Loucy (cell line): ENCODE measurements at regions not wholly inside any gene's neighbourhood (a gene's known extent, or its start where the extent isn't known, plus 50 kb on each side); places are given as distances from the start of the nearest gene placed in this dataset.

Experiments
- H2AFZ ChIP-seq: fragments of 200-600 bp; sonication (generic); 2 replicates; pipeline ENCODE4 v1.6.0; 2016; ENCODE audit warnings: antibody characterized with exemption, mild to moderate bottlenecking, low read length, moderate library complexity
- H3F3A ChIP-seq: fragments of 200-600 bp; 2 replicates; pipeline ENCODE4 v1.6.0; 2016; ENCODE audit warnings: antibody characterized with exemption, low read depth, mild to moderate bottlenecking
- H3K27me3 ChIP-seq: fragments of 200-600 bp; sonication (generic); 2 replicates; pipeline ENCODE4 v1.6.1; 2014; ENCODE audit warnings: low read length, mild to moderate bottlenecking; ENCODE audit not compliant: insufficient read depth, poor library complexity, severe bottlenecking
- H3K36me3 ChIP-seq: fragments of 200-600 bp; sonication (generic); 2 replicates; pipeline ENCODE4 v1.6.1; 2016; ENCODE audit warnings: low read length; ENCODE audit not compliant: insufficient read depth
- H3K4me1 ChIP-seq: fragments of 200-600 bp; sonication (generic); 2 replicates; pipeline ENCODE4 v1.5.1; 2014; ENCODE audit warnings: low read length, mild to moderate bottlenecking; ENCODE audit not compliant: insufficient read depth, poor library complexity, severe bottlenecking
- H3K4me2 ChIP-seq: fragments of 200-600 bp; sonication (generic); 2 replicates; pipeline ENCODE4 v1.6.0; 2014; ENCODE audit warnings: antibody characterized with exemption, low read length, low read depth, mild to moderate bottlenecking; ENCODE audit not compliant: poor library complexity, severe bottlenecking
- H3K4me3 ChIP-seq: fragments of 200-600 bp; sonication (generic); 2 replicates; pipeline ENCODE4 v1.5.1; 2014; ENCODE audit warnings: low read length, mild to moderate bottlenecking, mixed read lengths; ENCODE audit not compliant: poor library complexity, severe bottlenecking
- H3K79me2 ChIP-seq: fragments of 200-600 bp; sonication (generic); 2 replicates; pipeline ENCODE4 v1.6.1; 2014; ENCODE audit warnings: low read length; ENCODE audit not compliant: insufficient read depth
- H3K9ac ChIP-seq: fragments of 200-600 bp; sonication (generic); 2 replicates; pipeline ENCODE4 v1.6.0; 2014; ENCODE audit warnings: mild to moderate bottlenecking, low read depth, low read length, moderate library complexity; ENCODE audit not compliant: poor library complexity, severe bottlenecking
- H3K9me2 ChIP-seq: fragments of 200-600 bp; sonication (generic); replicated peaks from 2 replicates; pipeline ENCODE4 v1.6.1; 2016; ENCODE audit warnings: low read depth, low read length, mixed read lengths
- H3K9me3 ChIP-seq: fragments of 200-600 bp; sonication (generic); 2 replicates; pipeline ENCODE4 v1.6.1; 2014; ENCODE audit warnings: mild to moderate bottlenecking, antibody characterized with exemption, low read length, low read depth; ENCODE audit not compliant: insufficient read depth
- H4K20me1 ChIP-seq: fragments of 200-600 bp; sonication (generic); 2 replicates; pipeline ENCODE4 v1.6.0; 2014; ENCODE audit warnings: antibody characterized with exemption, low read length, mild to moderate bottlenecking; ENCODE audit not compliant: insufficient read depth, poor library complexity, severe bottlenecking
- EZH2phosphoT487 ChIP-seq: fragments of 200-600 bp; IDR thresholded peaks from 2 replicates; pipeline ENCODE4 v1.6.1; 2018; ENCODE audit warnings: antibody characterized with exemption, mild to moderate bottlenecking, moderate library complexity, borderline replicate concordance
- TF ChIP-seq, protein P1 (sequence below): fragments of 200-600 bp; sonication (generic); conservative IDR thresholded peaks from 2 replicates; pipeline ENCODE4 v1.5.1; 2014; ENCODE audit warnings: mild to moderate bottlenecking, antibody characterized with exemption, low read length

DNA sequence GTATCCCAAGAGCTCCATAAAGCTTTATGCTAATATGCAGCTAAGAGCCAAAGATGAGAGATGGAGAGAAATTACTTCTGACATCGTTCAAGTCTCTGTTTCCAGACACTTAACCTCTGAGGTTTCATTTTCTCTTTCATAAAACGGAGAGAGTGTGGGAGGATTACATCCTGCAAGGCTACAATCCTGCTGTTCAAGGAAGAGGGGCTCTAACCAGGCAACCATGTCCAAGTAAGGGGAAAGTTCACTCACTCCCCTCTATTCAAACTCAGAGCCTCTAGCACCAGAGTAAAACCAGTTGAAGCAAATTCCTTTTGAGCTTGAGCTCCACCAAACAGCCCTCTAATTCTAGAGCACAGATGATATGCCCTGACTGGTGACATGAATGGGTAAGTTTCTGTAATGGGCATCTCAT lies 397.4 kb downstream of the NPIPA8 start:
- no peaks in the 10 kb centered on the region for H3K4me1 ChIP-seq
- no peaks in the 10 kb centered on the region for H4K20me1 ChIP-seq
- no peaks in the 10 kb centered on the region for H3K27me3 ChIP-seq
- no peak overlapping the region for H3K4me3 ChIP-seq
- no peak overlapping the region for H3K9ac ChIP-seq
- H2AFZ ChIP-seq: no peak overlapping the region
- H3K9me2 ChIP-seq: no peaks in the 10 kb centered on the region
- no peaks in the 10 kb centered on the region for H3K9me3 ChIP-seq
- TF ChIP-seq EZH2phosphoT487: no peak
- TF ChIP-seq, protein P1, sequence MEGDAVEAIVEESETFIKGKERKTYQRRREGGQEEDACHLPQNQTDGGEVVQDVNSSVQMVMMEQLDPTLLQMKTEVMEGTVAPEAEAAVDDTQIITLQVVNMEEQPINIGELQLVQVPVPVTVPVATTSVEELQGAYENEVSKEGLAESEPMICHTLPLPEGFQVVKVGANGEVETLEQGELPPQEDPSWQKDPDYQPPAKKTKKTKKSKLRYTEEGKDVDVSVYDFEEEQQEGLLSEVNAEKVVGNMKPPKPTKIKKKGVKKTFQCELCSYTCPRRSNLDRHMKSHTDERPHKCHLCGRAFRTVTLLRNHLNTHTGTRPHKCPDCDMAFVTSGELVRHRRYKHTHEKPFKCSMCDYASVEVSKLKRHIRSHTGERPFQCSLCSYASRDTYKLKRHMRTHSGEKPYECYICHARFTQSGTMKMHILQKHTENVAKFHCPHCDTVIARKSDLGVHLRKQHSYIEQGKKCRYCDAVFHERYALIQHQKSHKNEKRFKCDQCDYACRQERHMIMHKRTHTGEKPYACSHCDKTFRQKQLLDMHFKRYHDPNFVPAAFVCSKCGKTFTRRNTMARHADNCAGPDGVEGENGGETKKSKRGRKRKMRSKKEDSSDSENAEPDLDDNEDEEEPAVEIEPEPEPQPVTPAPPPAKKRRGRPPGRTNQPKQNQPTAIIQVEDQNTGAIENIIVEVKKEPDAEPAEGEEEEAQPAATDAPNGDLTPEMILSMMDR: no peak
- H3K36me3 ChIP-seq: no peaks in the 10 kb centered on the region
- no peaks in the 10 kb centered on the region for H3K79me2 ChIP-seq
- no peak overlapping the region for H3K4me2 ChIP-seq
- H3F3A ChIP-seq: no peaks in the 10 kb centered on the region

DNA sequence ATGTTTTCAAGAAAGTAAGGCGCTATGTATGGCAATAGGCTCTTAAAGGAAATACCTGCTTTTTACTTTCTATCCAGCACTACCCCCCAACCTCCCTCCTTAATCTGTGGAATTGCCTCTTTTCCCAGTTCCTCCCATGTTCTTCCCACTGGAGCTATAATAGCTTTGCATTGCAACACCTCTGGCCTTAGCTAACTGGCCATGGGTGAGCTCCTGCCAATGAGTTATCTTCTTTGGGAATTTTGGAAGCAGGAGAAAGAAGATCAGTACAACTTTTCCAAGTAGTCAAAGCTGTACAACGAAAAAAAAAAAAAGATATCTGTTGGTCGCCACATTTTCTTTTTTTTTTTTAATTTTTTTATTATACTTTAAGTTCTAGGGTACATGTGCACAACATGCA lies 398.0 kb downstream of the NPIPA8 start:
- Histone ChIP-seq H3K4me1 (no peaks in the 10 kb centered on the region), H3K4me3 (no peak overlapping the region), H3K9me3 (no peaks in the 10 kb centered on the region), H3K27me3 (no peaks in the 10 kb centered on the region), H3K9ac (no peak overlapping the region), H3K36me3 (no peaks in the 10 kb centered on the region), H4K20me1 (no peaks in the 10 kb centered on the region), H2AFZ (no peak overlapping the region), H3K79me2 (no peaks in the 10 kb centered on the region), H3K4me2 (no peak overlapping the region), H3K9me2 (no peaks in the 10 kb centered on the region), H3F3A (no peaks in the 10 kb centered on the region)
- TF ChIP-seq, protein P1: no peak

DNA sequence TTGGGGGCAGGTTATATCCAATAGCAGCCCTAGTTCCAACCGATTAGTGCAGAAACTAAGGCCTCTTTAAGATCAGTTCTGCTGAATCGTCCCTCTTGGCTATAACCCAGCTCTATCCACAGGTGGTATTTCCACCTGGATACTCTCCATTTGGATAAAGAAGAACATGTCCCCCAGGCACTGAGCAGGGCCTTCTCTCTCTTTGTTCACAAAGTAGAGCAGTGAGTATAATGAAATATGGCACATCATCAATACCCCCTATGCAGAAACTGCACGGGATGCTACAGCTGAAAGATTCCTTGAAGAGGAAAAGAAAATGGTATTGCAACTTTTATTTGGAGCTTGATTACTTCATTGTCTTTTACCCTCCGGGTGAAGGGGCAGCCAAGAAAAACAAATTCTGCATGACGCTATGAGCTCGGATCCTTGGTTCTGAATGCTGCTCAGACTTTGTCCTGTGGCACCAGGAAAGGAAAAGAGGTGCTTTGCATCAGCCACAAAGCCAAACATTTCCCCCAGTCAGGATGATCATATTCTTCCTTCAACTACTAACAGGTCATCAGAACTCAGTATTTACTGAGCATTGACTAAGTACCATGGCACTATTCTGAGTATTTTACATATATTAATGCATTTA lies 399.7 kb downstream of the NPIPA8 start:
- no peaks in the 10 kb centered on the region; the same call in 1 of the 2 replicates for H3K9me3 ChIP-seq
- no peaks in the 10 kb centered on the region for H3K27me3 ChIP-seq
- no peak overlapping the region for H3K4me3 ChIP-seq
- H3K36me3 ChIP-seq: no peaks in the 10 kb centered on the region
- no peaks in the 10 kb centered on the region for H3K4me1 ChIP-seq
- no peak overlapping the region for H3K9ac ChIP-seq
- no peaks in the 10 kb centered on the region for H3K79me2 ChIP-seq
- TF ChIP-seq, protein P1: no peak
- TF ChIP-seq EZH2phosphoT487: no peak
- H4K20me1 ChIP-seq: no peaks in the 10 kb centered on the region
- H2AFZ ChIP-seq: no peak overlapping the region
- H3F3A ChIP-seq: no peaks in the 10 kb centered on the region
- H3K9me2 ChIP-seq: no peaks in the 10 kb centered on the region
- no peak overlapping the region for H3K4me2 ChIP-seq
